GM18505 (cell line): ENCODE measurements at regions not wholly inside any gene's neighbourhood (a gene's known extent, or its start where the extent isn't known, plus 50 kb on each side); places are given as distances from the start of the nearest gene placed in this dataset.
"Not testable (repeated sequence)": the region's sequence is repeated elsewhere in the genome, so short reads cannot be mapped to it uniquely, and the experiment has no call there.

Experiments used
- ATAC-seq: cut with Tn5 transposase; IDR thresholded peaks from one replicate; pipeline ENCODE4 v1.9.1; 2021; ENCODE audit not compliant: unreplicated experiment
- POLR2A ChIP-seq: IDR thresholded peaks from 4 replicates; pipeline ENCODE4 v1.6.1; 2011; ENCODE audit warnings: borderline replicate concordance; ENCODE audit not compliant: insufficient read depth, insufficient read length; ENCODE audit errors: extremely low read depth

DNA sequence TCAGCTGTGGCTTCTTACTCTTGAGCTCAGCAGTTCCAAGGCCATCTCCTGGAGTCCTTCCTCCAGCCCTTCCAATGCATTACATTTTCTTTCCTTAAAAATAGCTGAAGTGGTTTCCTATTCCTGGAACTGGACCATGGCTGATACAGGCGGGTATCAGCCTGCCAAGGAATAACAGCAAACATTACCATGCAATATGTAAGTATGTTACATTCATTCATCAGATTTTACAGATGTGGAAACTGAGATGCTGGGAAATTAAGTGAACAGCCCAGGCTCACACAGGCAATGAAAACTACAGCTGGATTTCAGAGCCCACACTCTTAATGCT is 100.4 kb downstream of the NRN1 start:
- TF ChIP-seq POLR2A: no peak
- no peak for ATAC-seq

- ATAC-seq: no peak
Measured at GRCh38 chr6:5905431-5906339, 101.0 kb downstream of the NRN1 start.

DNA sequence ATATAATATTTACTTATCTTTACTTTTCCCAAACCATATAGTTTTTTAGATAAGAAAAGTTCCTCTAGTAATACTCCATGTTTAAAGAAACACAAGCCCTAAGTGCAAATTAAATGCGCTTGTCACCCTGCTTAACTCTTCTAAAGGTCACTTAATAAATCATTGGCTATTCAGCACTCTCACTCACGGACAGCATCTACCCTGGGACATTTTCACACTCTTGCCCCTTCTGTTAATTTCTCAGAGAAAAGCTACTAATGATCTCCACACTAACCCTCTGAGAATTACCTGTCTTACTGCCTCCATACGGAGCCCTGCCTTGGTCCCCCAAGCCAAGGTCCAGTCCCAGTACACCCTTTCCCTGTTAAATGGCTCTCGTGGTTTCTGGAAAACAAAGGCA is 102.2 kb downstream of the NRN1 start:
- no peak for ATAC-seq
- no peak for TF ChIP-seq POLR2A

More at GRCh38 chr6:5905431-5906339, 101.0 kb downstream of the NRN1 start:
- TF ChIP-seq POLR2A: no peak

- no peak for TF ChIP-seq POLR2A
- ATAC-seq: no peak
Measured at GRCh38 chr6:5899216-5900045, 107.3 kb downstream of the NRN1 start.

GRCh38 chr6:5898563-5898962 is 108.2 kb downstream of the NRN1 start:
- TF ChIP-seq POLR2A: no peak
- ATAC-seq: no peak

- TF ChIP-seq POLR2A: no peak
- ATAC-seq: no peak
Measured at GRCh38 chr6:5898102-5898501, 108.6 kb downstream of the NRN1 start.

GRCh38 chr6:5896476-5897200 is 110.1 kb downstream of the NRN1 start:
- no peak for TF ChIP-seq POLR2A
- no peak for ATAC-seq

- no peak for ATAC-seq
- TF ChIP-seq POLR2A: no peak
Measured at GRCh38 chr6:5894357-5894756, 112.4 kb downstream of the NRN1 start.

DNA sequence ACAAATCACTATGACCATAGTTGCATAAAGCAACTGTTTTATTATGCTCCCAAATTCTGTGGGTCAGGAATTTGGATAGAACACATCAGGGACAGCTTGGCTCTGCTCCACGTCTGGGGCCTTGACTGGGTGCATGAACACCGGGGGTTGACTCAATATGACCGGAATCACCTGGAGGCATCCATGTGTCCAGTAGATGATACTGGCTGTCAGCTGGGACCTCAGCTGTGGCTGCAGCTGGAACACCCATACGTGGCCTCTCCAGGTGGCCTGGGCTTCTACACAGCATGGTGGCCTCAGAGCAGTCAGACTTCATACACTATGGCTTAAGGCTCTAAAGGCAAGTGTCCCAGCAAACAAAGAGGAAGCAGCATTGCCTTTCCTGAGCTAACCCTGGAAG is 113.4 kb downstream of the NRN1 start:
- TF ChIP-seq POLR2A: no peak
- ATAC-seq: no peak

GRCh38 chr6:5892669-5893068 is 114.1 kb downstream of the NRN1 start:
- ATAC-seq: no peak
- TF ChIP-seq POLR2A: no peak

DNA sequence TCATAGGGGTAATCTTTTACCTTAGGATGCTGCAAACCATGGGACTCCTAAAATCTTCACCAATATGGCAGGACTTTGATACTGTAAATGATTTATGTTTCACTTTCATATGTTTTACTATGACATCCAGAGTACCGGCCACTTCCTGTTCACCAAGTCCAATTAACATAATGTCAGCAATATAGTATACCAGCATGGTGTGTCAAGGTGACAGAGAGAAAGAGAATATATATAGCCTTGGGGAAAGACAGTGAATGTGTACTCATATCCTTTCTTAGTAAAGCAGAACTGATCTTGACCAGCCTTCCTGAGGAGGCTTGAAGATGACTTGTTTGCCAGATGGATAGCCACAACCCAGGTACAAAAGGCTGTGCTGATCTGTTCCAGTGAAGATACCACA is 127.9 kb downstream of the NRN1 start:
- TF ChIP-seq POLR2A: no peak
- ATAC-seq: no peak

DNA sequence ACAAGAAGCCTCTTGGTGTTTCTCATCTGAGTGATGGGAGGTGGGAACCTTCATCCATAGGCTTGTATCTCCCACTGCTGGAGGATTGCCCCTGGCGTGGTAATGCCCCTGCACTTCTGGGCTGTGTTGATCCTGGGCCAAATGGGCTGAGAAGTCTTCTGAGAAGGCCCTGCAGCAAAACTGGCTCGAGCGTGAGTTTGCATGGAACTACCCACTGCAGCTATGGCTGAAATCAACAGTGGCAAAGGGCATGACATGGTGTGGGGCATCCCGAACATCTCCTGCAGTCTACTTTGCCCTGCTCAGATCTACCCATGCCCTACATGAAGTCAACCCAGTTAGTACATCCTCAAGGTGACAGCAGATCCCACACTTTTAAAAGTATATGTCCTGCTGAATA is 130.6 kb downstream of the NRN1 start:
- ATAC-seq: no peak
- TF ChIP-seq POLR2A: no peak

DNA sequence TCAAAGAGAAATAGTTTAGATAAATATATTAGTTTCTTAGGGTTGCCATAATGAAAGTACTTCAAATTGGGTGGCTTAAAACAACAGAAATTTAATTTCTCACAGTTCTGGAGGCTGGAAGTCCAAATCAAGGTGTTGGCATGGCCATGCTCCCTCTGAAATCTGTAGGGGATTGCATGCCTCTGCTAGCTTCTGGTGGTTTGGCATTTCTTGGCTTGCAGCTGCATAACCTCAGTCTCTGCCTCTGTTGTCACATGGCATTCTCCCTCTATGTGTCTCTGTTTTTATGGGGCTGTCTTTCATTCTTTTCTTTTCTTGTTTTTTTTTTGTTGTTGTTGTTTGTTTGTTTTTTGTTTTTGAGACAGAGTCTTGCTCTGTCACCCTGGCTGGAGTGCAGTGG is 132.7 kb downstream of the NRN1 start:
- ATAC-seq: not testable (repeated sequence)
